GM18868 (cell line): ENCODE measurements at regions not wholly inside any gene's neighbourhood (a gene's known extent, or its start where the extent isn't known, plus 50 kb on each side); places are given as distances from the start of the nearest gene placed in this dataset.

Experiments
- ATAC-seq: cut with Tn5 transposase; IDR thresholded peaks from one replicate; pipeline ENCODE4 v1.9.1; 2021; ENCODE audit warnings: mild to moderate bottlenecking, moderate library complexity; ENCODE audit not compliant: unreplicated experiment

DNA sequence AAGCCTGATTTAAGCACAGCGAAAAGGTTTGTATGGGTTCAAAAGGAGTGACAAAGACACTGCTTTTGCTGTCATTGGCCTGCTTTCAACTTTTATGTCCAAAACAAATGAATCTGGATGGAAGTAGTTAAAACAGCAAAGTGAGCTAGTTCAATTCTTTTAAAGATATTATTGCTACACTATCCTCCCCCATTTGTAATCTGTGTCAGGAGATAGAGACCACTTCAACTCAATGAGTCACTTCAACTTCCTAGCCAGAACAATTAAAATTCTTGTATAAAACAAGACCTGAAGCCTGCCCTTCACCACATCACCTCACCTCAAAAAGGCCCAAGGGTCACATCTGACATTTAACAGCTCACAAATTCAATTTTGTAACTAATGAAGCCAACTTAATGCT is 364.1 kb upstream of the LYPLAL1 start:
- no peak for ATAC-seq

DNA sequence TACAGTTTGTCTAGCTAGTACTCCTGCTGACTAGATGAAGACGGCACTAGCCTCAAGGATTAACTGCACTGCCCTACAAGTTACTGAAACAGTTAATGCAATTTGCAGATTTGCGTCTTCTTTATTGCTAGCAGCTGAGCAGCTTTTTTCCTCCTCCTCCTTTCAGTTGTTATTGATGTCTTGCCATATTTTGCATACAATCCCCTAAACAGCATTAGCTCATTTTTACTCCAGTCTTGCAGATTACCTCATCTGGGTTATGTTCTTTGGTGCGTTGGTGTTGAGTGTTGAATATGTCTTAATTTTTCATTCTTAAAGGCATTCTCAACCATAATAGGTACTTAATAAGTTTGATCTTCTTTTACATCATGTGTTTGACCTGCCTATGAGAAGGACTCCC is 363.4 kb upstream of the LYPLAL1 start:
- ATAC-seq = no peak

DNA sequence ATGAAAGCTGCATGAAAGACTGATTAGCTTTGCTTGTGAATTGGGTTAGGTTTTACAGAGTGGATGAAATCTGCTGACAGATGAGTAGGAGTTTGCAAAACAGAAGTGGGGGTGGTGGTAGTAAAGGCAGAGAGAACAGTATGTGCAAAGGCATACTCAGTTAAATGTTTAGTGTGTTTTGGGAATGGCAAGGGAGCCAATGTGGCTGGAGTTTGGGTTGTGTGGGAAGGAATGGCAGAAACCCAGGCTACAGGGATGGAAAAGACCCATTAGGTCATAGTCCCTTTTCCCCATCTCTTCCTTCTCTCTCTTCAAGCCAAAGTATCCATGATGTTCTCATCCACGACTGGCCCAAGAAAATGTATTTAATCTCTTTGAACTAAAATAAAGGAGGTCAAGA is 362.2 kb upstream of the LYPLAL1 start:
- ATAC-seq = no peak

DNA sequence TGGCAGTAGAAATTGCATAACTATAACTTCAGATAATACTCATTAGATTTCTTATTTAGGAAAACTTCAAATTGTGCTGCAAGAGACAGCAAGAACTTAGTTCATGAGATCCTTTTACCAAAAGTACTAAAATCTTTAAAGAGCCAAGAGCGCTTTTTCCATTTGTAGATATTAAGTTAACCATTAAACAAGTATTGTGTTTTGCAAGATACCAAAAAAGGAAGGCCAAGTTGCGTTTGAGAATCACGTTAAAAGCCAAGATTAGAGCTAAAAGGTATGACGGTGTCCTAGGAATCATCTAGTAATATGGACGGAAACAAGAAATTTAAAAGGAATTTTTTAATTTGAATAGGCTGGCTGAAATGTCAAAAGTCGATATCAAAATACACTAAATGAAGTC is 361.3 kb upstream of the LYPLAL1 start:
- no peak for ATAC-seq

DNA sequence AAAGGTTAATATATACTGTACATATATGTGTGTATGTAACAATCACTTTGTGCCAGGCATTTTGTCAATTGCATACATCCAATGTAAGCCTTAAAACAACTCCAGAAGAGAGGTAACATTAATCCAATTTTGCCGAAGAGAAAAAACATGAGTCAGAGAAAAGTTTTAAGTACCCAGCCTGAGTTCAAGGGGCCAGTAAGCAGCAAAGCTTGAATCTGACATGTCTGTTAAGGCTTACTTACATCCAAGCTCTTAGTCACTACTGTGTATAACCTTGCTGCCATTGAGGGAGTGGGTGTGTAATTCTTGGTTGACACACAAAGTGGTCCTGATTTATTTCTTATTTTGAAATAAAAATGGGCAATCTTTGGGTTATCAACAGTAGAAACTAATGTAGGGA is 360.4 kb upstream of the LYPLAL1 start:
- ATAC-seq = no peak

DNA sequence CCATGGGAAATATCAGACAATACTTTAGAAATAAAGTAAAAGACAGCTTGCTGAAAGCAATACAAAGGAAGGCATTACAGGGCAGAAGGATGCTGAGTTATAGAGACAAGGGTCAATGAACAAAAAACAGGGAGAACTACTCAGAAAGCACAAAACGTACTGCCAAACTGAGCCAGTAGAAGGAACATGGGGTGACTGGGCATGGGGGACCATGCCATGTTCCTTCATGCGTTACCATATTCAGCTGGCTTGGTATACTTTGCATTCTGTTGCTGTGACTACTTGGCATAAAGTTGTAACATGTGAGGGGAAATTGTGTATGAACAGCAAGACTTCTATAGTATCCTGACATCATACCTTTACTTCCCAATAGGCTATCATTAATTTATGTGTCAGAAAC is 358.6 kb upstream of the LYPLAL1 start:
- no peak for ATAC-seq

DNA sequence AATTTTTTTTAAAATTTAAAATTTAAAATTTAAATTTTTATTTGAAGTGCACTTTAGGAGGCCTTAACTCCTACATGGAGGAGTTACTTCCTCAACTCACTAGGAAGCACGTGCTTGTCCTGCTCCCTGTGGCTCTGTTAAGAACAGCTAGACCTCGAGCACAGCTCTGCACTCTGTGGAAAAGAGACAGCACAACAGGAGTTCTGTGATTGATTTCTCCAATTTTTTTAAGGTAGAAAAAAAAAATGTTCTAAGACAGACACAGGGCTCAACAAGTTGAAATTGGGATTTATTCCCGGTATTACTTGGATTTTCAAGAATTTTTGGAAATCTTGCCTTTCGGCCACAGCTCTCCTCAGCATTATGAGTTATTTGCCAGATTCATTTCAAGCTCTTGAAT is 356.6 kb upstream of the LYPLAL1 start:
- ATAC-seq = no peak

DNA sequence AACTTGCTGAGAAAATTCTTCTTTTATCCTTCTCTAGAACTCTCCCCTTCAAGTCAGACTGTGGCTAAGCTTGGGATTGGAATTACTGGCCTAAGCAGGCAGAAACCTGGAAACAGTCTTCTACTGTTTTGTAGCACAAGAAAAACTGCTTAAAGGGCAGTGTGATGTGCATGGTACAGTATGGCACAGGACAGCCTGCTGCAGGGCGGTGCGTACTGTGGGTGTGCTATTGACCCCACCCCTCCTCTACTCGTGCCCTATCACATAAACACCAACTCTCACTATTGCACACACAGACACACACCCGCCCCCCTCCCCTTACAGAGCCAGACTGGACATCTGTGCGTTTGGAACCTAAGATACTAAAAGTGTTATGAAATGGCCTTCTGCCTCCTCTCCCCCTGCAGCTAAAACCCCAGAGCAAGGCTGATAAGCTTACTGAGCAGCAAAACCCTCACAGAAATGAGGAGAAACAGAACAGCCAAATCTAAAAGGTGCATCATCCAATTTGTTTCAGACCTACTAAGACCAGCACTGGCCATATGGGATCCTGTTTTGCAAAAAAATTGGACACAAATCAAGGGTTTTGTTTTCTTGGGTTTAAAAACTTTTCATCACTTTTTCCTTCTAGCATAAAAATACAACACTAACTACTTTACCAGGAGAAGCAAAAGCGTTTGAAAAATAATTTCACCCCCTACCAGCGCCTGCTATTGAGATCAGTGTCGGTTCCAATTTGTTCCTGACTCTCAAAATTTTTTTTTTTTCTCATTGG is 355.8 kb upstream of the LYPLAL1 start:
- no peak for ATAC-seq

DNA sequence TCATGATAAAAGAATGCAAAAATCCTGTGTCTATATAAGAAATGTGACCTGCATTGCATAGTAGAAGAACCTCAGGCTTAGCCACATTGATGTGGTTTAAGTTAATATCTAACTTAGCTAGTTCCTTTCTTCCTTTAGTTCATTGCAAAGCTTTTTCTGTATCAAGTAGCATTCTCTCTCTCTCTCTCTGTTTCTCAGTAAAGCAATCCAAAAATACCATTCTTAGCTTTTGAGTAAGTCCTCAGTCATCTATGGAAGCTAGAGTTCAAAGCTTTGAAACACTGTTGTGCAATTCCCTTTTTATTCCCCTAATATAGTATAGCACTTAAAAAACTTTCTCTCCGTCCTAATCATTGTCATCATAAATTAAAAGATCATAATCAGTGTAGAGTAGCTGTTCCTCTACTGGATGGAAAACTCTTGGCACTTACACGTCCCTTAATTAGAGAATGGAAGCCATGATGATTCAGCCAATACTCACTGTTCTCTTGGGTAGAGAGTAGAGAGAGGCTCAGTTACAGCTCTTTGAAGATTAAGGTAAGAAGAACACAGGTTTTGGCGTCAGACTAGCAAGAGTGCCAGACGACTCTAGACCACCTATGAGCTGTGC is 350.3 kb upstream of the LYPLAL1 start:
- no peak for ATAC-seq

DNA sequence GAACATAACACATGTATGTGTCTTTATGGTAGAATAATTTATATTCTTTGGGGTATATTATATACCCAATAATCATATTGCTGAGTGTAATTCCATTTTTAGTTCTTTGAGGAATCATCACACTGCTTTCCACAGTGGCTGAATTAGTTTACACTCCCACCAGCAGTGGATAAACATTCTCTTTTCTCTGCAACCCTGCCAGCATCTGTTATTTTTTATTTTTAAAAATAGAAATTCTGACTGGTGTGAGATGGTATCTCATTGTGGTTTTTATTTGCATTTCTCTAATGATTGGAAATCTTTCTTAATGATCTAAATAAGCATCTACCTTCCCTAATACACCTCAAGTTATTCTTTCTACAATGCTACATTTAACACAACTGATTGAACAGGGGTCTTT is 346.2 kb upstream of the LYPLAL1 start:
- no peak for ATAC-seq

DNA sequence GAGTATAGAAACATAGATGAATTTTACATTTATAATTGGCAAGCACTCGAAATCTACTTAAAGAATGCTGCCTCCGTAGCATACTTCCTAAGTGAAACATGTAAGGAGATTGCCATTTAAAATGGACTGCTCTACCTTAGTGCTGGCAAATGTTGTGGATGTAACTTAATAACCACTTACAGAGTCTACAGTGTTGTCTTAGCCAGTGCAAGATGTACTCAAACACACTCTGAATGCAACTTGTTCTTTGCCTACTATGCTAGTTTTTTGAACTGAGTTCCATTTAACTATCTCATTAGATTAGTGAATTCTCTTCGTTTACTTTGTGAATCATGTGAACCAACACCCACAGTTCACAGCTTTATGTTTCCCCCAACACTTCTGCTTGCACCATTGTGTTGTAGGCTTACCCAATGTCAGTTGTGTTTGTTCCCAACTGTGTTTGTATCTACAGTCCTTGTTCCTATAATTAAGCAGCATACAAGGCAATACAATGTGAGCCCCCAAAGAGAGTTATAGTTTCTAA is 345.5 kb upstream of the LYPLAL1 start:
- ATAC-seq = no peak

DNA sequence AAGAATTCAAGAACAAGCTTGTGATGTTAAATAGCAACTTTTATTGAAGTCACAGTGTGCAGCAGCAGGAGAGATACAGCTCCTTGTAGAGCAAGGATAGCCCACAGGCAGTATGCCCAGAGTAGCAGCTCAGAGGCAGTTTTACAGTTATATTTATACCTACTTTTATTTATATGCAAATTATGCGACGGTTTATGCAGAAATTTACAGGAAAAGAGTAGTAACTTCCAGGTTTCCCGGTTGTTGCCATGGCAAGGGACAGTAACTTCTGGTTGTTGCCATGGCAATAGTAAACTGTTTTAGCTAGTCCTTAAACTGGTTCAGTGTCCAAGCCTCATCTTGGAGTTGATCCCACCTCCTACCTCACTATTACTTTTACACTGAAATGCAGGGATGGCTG is 344.6 kb upstream of the LYPLAL1 start:
- ATAC-seq = no peak

DNA sequence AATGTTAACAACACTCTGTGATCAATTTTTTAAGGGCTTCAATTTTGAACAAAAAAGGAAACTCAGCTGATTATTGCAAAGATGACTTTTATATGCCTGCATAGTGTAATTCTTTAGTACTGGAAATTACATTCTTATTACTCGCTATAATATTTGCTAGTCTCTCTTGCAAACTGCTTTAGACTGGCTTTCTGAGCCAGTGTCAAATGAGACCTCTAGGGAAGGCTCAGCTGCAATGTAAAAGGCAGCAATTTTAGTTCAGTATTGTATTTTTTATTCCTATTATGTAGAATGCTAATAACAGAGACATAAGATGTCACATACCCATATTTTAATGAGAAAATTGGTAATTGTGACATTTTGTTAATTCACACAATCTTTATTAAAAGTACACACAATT is 338.1 kb upstream of the LYPLAL1 start:
- no peak for ATAC-seq

DNA sequence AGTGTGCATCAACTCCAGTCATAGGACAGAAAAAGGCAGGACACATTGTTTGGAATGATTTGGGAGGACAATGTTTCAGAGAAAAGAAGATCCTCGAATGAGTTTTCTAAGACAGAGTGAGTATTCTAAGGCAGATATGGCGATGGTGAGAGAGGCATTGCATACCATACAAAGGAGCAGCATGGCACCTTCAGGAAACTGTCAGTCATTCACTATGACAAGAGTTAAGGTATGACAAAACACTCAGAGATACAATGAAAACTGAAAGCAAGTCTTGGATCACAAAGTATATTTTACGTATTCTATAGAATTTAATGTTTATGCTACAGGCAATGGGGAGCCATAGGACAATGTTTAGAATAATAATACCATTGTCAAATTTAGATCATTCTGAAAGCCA is 337.4 kb upstream of the LYPLAL1 start:
- no peak for ATAC-seq

DNA sequence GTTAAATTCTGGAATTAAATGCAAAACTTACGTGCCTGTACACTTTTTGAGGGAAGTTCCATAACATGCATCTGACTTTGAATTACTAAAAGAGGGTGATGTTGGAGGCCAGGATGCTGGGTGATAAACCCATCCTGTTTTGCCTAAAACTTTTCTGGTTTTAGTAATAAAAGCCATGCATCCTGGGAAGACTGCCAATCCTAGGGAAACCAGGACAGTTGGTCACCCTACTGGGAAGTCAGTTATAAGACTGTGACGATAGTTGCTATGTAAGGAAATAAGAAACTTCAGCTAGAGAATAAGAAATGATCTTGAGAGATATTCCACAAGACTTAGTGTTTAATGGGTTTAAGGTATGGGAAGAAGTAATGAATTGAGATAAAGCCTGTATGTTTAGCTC is 336.6 kb upstream of the LYPLAL1 start:
- no peak for ATAC-seq

DNA sequence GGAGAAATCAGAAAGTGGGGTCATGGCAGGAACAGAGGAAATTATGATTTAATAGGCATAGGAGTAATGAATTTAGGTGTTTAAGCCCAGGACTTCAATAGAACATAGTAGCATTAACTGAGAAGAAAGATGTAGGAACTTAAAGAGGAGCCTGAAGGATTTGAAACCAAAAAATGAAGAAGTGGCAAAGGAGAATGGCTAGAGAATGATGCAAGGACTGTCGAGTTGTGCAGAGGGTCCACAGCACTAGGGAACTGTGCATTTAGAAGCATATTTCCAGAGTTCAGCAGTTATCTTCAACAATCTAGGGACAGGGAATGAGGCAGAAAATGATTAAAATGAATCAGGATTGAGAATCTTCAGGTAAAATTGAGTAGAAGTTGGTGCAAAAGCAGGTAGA is 328.1 kb upstream of the LYPLAL1 start:
- no peak for ATAC-seq

DNA sequence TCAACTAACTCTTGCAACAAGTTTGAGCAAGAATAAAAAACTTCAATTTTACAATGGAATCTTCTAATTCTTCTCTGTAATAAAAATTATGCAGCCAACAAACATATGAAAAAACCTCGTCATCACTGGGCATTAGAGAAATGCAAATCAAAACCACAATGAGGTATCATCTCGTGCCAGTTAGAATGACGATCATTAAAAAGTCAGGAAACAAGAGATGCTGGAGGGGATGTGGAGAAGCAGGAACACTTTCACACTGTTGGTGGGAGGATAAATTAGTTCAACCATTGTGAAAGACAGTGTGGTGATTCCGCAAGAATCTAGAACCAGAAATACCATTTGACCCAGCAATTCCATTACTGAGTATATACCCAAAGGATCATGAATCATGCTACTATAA is 327.5 kb upstream of the LYPLAL1 start:
- ATAC-seq = no peak

DNA sequence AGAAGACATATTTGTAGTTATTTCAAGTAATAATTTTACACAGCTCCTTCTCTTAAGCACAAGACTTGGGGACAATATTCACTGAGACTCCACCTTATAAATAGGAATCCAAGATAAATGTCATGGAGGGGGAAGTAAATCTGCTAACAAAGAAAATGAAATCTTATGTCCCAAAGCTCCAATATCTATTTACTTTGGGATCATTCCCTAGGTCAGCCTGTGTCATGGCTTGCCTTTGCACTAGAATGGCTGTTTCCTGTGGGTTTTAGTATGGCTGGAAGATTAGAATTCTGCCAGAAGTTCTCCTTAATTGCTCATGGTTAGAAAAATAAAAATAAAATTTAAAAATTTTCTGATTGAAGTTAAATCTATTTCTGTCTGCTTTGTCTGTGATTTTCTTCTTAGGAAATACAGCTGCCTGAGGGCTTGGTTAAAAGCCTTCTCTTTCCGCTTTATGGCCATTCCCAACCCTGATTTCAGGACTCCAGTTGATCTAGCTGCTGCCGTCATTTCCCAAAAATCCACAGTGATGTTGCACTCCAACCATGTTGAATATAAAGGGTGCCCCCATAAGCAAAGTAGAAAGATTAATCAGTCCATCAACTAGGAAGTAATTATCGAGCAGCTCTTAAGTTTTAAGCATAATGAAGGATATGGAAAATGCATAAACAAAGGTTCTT is 326.4 kb upstream of the LYPLAL1 start:
- ATAC-seq = no peak

DNA sequence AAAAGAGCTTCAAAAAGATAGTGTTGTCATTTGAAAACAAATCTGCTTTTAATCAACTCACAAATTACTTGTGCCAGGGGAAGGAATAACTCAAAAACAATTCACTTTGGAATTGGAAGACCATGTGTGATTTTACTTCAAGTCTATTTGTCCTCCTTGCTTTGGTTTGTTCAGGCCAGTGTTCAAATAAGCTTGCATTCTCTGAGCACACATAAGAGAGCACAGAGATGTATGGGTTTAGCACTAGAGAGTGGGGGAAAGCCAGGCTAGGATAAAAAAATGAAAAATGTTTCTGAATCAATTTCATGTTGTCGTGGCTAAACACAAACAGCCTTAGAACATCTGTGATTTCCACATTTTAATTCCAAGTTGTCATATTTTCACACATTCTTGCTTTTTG is 325.7 kb upstream of the LYPLAL1 start:
- ATAC-seq = no peak

DNA sequence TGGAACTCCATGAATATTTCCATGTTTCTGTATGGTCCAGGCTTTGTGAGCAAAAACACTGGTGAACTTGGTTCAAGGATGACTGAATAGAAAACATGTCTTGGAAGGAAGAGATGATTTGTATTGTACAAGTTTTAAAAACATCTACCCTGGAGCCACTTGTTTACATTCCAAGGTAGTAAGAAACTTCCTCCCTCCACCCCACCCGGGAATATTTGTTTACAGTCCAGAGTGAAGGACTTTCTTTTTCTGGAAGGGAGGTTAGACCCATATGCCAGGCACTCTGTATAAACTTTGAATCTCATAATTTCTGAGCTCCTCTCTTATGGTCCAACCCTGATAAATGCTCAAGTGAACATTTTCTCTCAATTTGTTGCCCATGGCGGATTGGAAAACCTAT is 323.3 kb upstream of the LYPLAL1 start:
- no peak for ATAC-seq

DNA sequence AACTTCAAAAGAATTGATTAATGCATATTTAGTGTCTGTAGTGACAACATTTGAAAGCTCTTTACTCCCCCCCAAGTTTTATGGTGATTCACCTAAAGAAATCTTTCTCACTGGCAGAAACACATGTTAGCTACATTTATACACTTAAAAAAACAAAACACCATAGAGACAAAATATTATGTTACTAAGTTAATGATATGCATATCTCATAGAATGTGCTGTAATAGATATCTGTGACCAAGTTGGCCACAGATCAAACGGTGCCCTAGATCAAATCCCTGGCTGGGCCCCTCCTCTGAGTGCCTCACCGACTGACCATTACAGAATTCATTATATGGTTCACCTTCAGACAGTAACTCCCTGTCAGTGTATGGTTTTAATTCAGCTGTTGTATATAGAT is 322.1 kb upstream of the LYPLAL1 start:
- ATAC-seq = no peak

DNA sequence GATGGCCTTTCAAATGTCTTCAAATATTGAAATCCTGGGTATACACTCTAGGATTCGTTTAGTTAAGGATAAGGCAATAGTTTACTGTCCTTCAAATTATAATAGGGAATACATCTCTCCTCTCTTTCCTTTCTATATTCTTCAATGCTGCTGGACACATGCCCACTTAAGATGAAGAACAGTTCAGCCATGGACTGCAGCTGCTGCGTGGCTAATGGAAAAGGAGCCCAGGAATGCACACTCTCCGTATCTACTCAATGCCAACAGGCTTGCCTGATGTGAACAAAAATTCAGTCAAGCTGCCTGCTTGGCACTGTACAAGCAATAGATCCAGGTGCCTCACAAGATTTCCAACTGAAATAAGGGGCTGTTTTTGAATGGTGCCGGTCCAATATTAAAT is 321.2 kb upstream of the LYPLAL1 start:
- ATAC-seq = no peak
